ENCODE measurements at regions not wholly inside any gene's neighbourhood (a gene's known extent, or its start where the extent isn't known, plus 50 kb on each side); places are given as distances from the start of the nearest gene placed in this dataset.

GRCh38 chr1:70843452-70843851 is 204.2 kb downstream of the PTGER3 start:
- TF ChIP-seq, protein P1, sequence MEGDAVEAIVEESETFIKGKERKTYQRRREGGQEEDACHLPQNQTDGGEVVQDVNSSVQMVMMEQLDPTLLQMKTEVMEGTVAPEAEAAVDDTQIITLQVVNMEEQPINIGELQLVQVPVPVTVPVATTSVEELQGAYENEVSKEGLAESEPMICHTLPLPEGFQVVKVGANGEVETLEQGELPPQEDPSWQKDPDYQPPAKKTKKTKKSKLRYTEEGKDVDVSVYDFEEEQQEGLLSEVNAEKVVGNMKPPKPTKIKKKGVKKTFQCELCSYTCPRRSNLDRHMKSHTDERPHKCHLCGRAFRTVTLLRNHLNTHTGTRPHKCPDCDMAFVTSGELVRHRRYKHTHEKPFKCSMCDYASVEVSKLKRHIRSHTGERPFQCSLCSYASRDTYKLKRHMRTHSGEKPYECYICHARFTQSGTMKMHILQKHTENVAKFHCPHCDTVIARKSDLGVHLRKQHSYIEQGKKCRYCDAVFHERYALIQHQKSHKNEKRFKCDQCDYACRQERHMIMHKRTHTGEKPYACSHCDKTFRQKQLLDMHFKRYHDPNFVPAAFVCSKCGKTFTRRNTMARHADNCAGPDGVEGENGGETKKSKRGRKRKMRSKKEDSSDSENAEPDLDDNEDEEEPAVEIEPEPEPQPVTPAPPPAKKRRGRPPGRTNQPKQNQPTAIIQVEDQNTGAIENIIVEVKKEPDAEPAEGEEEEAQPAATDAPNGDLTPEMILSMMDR (optimal IDR thresholded peaks at IDR 0.05 in 1 of 3, IDR thresholded peaks at IDR 0.05 in 1 of 3, conservative IDR thresholded peaks at IDR 0.05 in 1 of 3; ENCODE audit: extremely low read depth in 1 of 3, insufficient read depth in 2 of 3, low read length in 3 of 3), result no peak
- no peak for TF ChIP-seq EZH2 (IDR thresholded peaks at IDR 0.05; ENCODE audit: low read length)
- Histone ChIP-seq H3K4me1 (ENCODE audit: control insufficient read depth, extremely low read depth, insufficient read depth, low read length) (no peaks in the 10 kb centered on the region), H3K9ac (ENCODE audit: control insufficient read depth, extremely low read depth, insufficient read depth, low read length) (no peak overlapping the region), H3K4me3 (ENCODE audit: control insufficient read depth in 2 of 3, extremely low read depth in 1 of 3, insufficient read depth in 2 of 3, low read depth in 1 of 3, low read length in 3 of 3) (no peak overlapping the region), H3K4me2 (ENCODE audit: control insufficient read depth, extremely low read depth, insufficient read depth, low read depth, low read length) (no peak overlapping the region), H2AFZ (ENCODE audit: control insufficient read depth, low read length) (no peak overlapping the region), H4K20me1 (ENCODE audit: control insufficient read depth, extremely low read depth, insufficient read depth, low read length) (no peaks in the 10 kb centered on the region), H3K36me3 (ENCODE audit: control insufficient read depth in 2 of 2, extremely low read depth in 1 of 2, insufficient read depth in 2 of 2, low read length in 2 of 2) (no peaks in the 10 kb centered on the region), H3K9me3 (ENCODE audit: control insufficient read depth, low read depth, low read length) (no peaks in the 10 kb centered on the region), H3K9me1 (ENCODE audit: control insufficient read depth, extremely low read depth, insufficient read depth, low read length) (no peaks in the 10 kb centered on the region), H3K27me3 (ENCODE audit: control insufficient read depth, extremely low read depth, insufficient read depth, low read length) (no peaks in the 10 kb centered on the region), H3K79me2 (ENCODE audit: control insufficient read depth, insufficient read depth, low read length) (no peaks in the 10 kb centered on the region), H3K27ac (ENCODE audit: control insufficient read depth, insufficient read depth, low read length) (no peak overlapping the region)
- no peak for FAIRE-seq
- DNase-seq (ENCODE audit: low read depth, low spot score), result no peak
- dilution Hi-C loops (cut with MboI; ENCODE audit: extremely low pct_ligation_motif_present, low sequenced_read_pairs), result no loop called here

DNA sequence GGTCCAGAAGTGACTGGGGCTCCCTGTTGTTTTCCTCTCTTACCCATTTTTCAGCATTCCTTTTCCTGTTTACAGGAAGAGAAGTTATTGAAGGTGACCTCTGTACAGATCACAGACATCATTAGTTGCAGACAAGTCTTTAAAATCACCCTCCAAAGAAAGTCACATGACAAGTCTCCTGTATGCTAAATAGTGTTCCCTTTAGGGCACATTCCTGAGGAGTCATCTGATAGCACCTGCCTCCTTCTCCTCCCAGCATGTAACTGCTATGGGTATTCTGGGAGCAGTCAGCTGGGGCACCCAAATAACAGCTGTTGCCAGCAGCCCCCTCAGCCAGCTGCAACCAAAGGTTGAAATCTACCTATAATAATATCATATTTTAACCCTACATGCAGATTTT is 200.6 kb downstream of the PTGER3 start:
- no peaks in the 10 kb centered on the region for H4K20me1 ChIP-seq (ENCODE audit: control insufficient read depth, extremely low read depth, insufficient read depth, low read length)
- no peak overlapping the region for H3K4me2 ChIP-seq (ENCODE audit: control insufficient read depth, extremely low read depth, insufficient read depth, low read depth, low read length)
- H3K27me3 ChIP-seq (ENCODE audit: control insufficient read depth, extremely low read depth, insufficient read depth, low read length), result no peaks in the 10 kb centered on the region
- no peak overlapping the region for H3K9ac ChIP-seq (ENCODE audit: control insufficient read depth, extremely low read depth, insufficient read depth, low read length)
- DNase-seq (ENCODE audit: low read depth, low spot score), result no peak
- no peak overlapping the region for H3K27ac ChIP-seq (ENCODE audit: control insufficient read depth, insufficient read depth, low read length)
- TF ChIP-seq, protein P1 (optimal IDR thresholded peaks at IDR 0.05 in 1 of 3, IDR thresholded peaks at IDR 0.05 in 1 of 3, conservative IDR thresholded peaks at IDR 0.05 in 1 of 3; ENCODE audit: extremely low read depth in 1 of 3, insufficient read depth in 2 of 3, low read length in 3 of 3), result no peak
- TF ChIP-seq EZH2 (IDR thresholded peaks at IDR 0.05; ENCODE audit: low read length), result no peak
- no peak overlapping the region for H2AFZ ChIP-seq (ENCODE audit: control insufficient read depth, low read length)
- dilution Hi-C loops (cut with MboI; ENCODE audit: extremely low pct_ligation_motif_present, low sequenced_read_pairs), result no loop called here
- H3K79me2 ChIP-seq (ENCODE audit: control insufficient read depth, insufficient read depth, low read length), result no peaks in the 10 kb centered on the region
- H3K36me3 ChIP-seq (ENCODE audit: control insufficient read depth in 2 of 2, extremely low read depth in 1 of 2, insufficient read depth in 2 of 2, low read length in 2 of 2), result no peaks in the 10 kb centered on the region
- no peak overlapping the region for H3K4me3 ChIP-seq (ENCODE audit: control insufficient read depth in 2 of 3, extremely low read depth in 1 of 3, insufficient read depth in 2 of 3, low read depth in 1 of 3, low read length in 3 of 3)
- H3K9me1 ChIP-seq (ENCODE audit: control insufficient read depth, extremely low read depth, insufficient read depth, low read length), result no peaks in the 10 kb centered on the region
- FAIRE-seq, result no peak
- no peaks in the 10 kb centered on the region for H3K9me3 ChIP-seq (ENCODE audit: control insufficient read depth, low read depth, low read length)
- no peaks in the 10 kb centered on the region for H3K4me1 ChIP-seq (ENCODE audit: control insufficient read depth, extremely low read depth, insufficient read depth, low read length)
